Caco-2 (cell line): ENCODE measurements at regions not wholly inside any gene's neighbourhood (a gene's known extent, or its start where the extent isn't known, plus 50 kb on each side); places are given as distances from the start of the nearest gene placed in this dataset.

Experiments
- BruUV-seq: library from RNA; stranded (reverse); fragments of 400-500 nt; replicated peaks from 2 replicates; lab custom pipeline; 2021; lab: Mats Ljungman, UMichigan
- CTCF ChIA-PET: fragments of 300-600 bp; sonication (Branson Sonifier 250); formaldehyde crosslinking; loops from one replicate; lab custom pipeline; 2022; ENCODE audit warnings: antibody characterized with exemption; lab: Charles Lee
- POLR2A ChIA-PET: fragments of 300-600 bp; sonication (Branson Sonifier 250); formaldehyde crosslinking; loops from one replicate; lab custom pipeline; 2022; ENCODE audit warnings: antibody characterized with exemption; lab: Charles Lee
- DNase-seq, 2 experiments: peaks; one replicate each; pipeline versions ENCODE4 v3.0.0 to v3.0.0-alpha.2; 2020 to 2022
- H3K27me3 ChIP-seq: replicated peaks from 2 replicates; pipeline ENCODE4 v1.6.0; 2011; ENCODE audit warnings: low read length; ENCODE audit not compliant: control insufficient read depth, insufficient read depth
- H3K36me3 ChIP-seq: 2 replicates; pipeline ENCODE4 v1.5.1; 2011; ENCODE audit warnings: low read length; ENCODE audit not compliant: control insufficient read depth, insufficient read depth
- H3K4me1 ChIP-seq: fragments of 250-450 bp; sonication (Bioruptor Pico); 2 replicates; pipeline ENCODE4 v1.5.1; 2020; ENCODE audit warnings: mild to moderate bottlenecking
- H3K4me3 ChIP-seq: 2 replicates; pipeline ENCODE4 v1.5.1; 2011; ENCODE audit warnings: low read depth, mild to moderate bottlenecking, control low read depth, low read length
- H3K9me3 ChIP-seq: fragments of 250-450 bp; sonication (Bioruptor Pico); 2 replicates; pipeline ENCODE4 v1.5.1; 2020; ENCODE audit warnings: mild to moderate bottlenecking, moderate library complexity
- H3K27ac Mint-ChIP-seq: one replicate; pipeline ENCODE4 v1.8.0; 2022; ENCODE audit warnings: mixed read lengths; ENCODE audit not compliant: unreplicated experiment
- H3K27me3 Mint-ChIP-seq: one replicate; pipeline ENCODE4 v1.8.0; 2022; ENCODE audit warnings: mixed read lengths; ENCODE audit not compliant: insufficient read depth, unreplicated experiment
- H3K36me3 Mint-ChIP-seq: one replicate; pipeline ENCODE4 v1.8.0; 2022; ENCODE audit warnings: mild to moderate bottlenecking, mixed read lengths; ENCODE audit not compliant: insufficient read depth, unreplicated experiment
- H3K4me1 Mint-ChIP-seq: one replicate; pipeline ENCODE4 v1.8.0; 2022; ENCODE audit warnings: low read depth, mixed read lengths; ENCODE audit not compliant: unreplicated experiment
- H3K4me3 Mint-ChIP-seq: one replicate; pipeline ENCODE4 v1.8.0; 2022; ENCODE audit warnings: mild to moderate bottlenecking, moderate library complexity, mixed read lengths; ENCODE audit not compliant: unreplicated experiment
- H3K9me3 Mint-ChIP-seq: one replicate; pipeline ENCODE4 v1.8.0; 2022; ENCODE audit warnings: mixed read lengths; ENCODE audit not compliant: unreplicated experiment
- CTCF ChIP-seq, 2 experiments: fragments of 200-600 bp in 1 of 2; IDR thresholded peaks; 1 replicate in 1 of 2; 2 replicates in 1 of 2; pipeline versions ENCODE4 v1.5.1 to v1.8.0; 2011 to 2022; ENCODE audit warnings: antibody characterized with exemption in 1 of 2, control low read depth in 1 of 2, inconsistent platforms in 1 of 2, low read depth in 1 of 2, low read length in 1 of 2, mild to moderate bottlenecking in 1 of 2, moderate library complexity in 1 of 2; ENCODE audit not compliant: insufficient read depth in 1 of 2, severe bottlenecking in 1 of 2, unreplicated experiment in 1 of 2
- intact Hi-C: fragments of 100-400 bp; cut with micrococcal nuclease; formaldehyde crosslinking; loops from one replicate; pipeline ENCODE4 v1.10.0; 2022; ENCODE audit not compliant: unreplicated experiment

- H3K4me1 ChIP-seq: no peaks in the 10 kb centered on the region
- no peak overlapping the region for H3K4me3 Mint-ChIP-seq
Observed at GRCh38 chr2:111239107-111239506, 118.4 kb downstream of the BCL2L11 start.

GRCh38 chr2:111239581-111240249 is 119.0 kb downstream of the BCL2L11 start:
- ChIA-PET POLR2A (no interaction called here), CTCF (no interaction called here)
- no TSS peak for BruUV-seq
- no peak for DNase-seq
- Mint-ChIP-seq H3K27ac (no peak overlapping the region), H3K4me3 (no peak overlapping the region), H3K9me3 (no peaks in the 10 kb centered on the region), H3K36me3 (no peaks in the 10 kb centered on the region), H3K4me1 (no peaks in the 10 kb centered on the region), H3K27me3 (no peaks in the 10 kb centered on the region)
- Histone ChIP-seq H3K4me1 (no peaks in the 10 kb centered on the region), H3K9me3 (no peaks in the 10 kb centered on the region), H3K36me3 (no peaks in the 10 kb centered on the region), H3K4me3 (no peak overlapping the region), H3K27me3 (no peaks in the 10 kb centered on the region)
- intact Hi-C loops: no loop called here
- no peak for TF ChIP-seq CTCF (IDR thresholded peaks at IDR 0.05; ENCODE audit: insufficient read depth in 1 of 2, low read depth in 1 of 2, low read length in 1 of 2, severe bottlenecking in 1 of 2, unreplicated experiment in 1 of 2)

More at GRCh38 chr2:111239107-111239506, 118.4 kb downstream of the BCL2L11 start:
- intact Hi-C loops: no loop called here
- ChIA-PET POLR2A (no interaction called here), CTCF (no interaction called here)
- Mint-ChIP-seq H3K9me3 (no peaks in the 10 kb centered on the region), H3K36me3 (no peaks in the 10 kb centered on the region), H3K27me3 (no peaks in the 10 kb centered on the region), H3K4me1 (no peaks in the 10 kb centered on the region), H3K27ac (no peak overlapping the region)
- TF ChIP-seq CTCF (IDR thresholded peaks at IDR 0.05; ENCODE audit: insufficient read depth in 1 of 2, low read depth in 1 of 2, low read length in 1 of 2, severe bottlenecking in 1 of 2, unreplicated experiment in 1 of 2): no peak
- Histone ChIP-seq H3K9me3 (no peaks in the 10 kb centered on the region), H3K36me3 (no peaks in the 10 kb centered on the region), H3K27me3 (no peaks in the 10 kb centered on the region), H3K4me3 (no peak overlapping the region)
- DNase-seq: no peak
- BruUV-seq: no TSS peak

- no peaks in the 10 kb centered on the region for H3K36me3 Mint-ChIP-seq
Observed at GRCh38 chr2:111243295-111243694, 122.6 kb downstream of the BCL2L11 start.

More at GRCh38 chr2:111243295-111243694, 122.6 kb downstream of the BCL2L11 start:
- POLR2A ChIA-PET: no interaction called here
- Histone ChIP-seq H3K4me1 (no peaks in the 10 kb centered on the region), H3K36me3 (no peaks in the 10 kb centered on the region), H3K27me3 (no peaks in the 10 kb centered on the region), H3K4me3 (no peak overlapping the region), H3K9me3 (no peaks in the 10 kb centered on the region)
- H3K4me3 Mint-ChIP-seq: no peak overlapping the region
- intact Hi-C loops: no loop called here
- DNase-seq: no peak
- no peak overlapping the region for H3K27ac Mint-ChIP-seq
- BruUV-seq: no TSS peak
- no peaks in the 10 kb centered on the region for H3K4me1 Mint-ChIP-seq
- no peak for TF ChIP-seq CTCF (IDR thresholded peaks at IDR 0.05; ENCODE audit: insufficient read depth in 1 of 2, low read depth in 1 of 2, low read length in 1 of 2, severe bottlenecking in 1 of 2, unreplicated experiment in 1 of 2)
- no peaks in the 10 kb centered on the region for H3K9me3 Mint-ChIP-seq
- H3K27me3 Mint-ChIP-seq: no peaks in the 10 kb centered on the region
- CTCF ChIA-PET: no interaction called here
